A549 (cell line): ENCODE measurements at regions not wholly inside any gene's neighbourhood (a gene's known extent, or its start where the extent isn't known, plus 50 kb on each side); places are given as distances from the start of the nearest gene placed in this dataset.

Experiments used
- ATAC-seq, 2 experiments: fragments of 200-7000 bp in 1 of 2; fragments of >200 bp in 1 of 2; cut with Nextera tagmentation in 1 of 2; cut with Tn5 transposase in 1 of 2; 3 replicates each; pipeline versions ENCODE4 v1.8.0 to v1.9.1; 2018 to 2020; ENCODE audit warnings: mild to moderate bottlenecking in 1 of 2, moderate library complexity in 1 of 2
- CTCF ChIA-PET: fragments of 300-600 bp; sonication (Branson Sonifier 250); formaldehyde crosslinking; extraction: SDS; loops from one replicate; lab custom pipeline; 2021; ENCODE audit warnings: antibody characterized with exemption, inconsistent platforms; lab: Yijun Ruan, JAX
- POLR2A ChIA-PET: fragments of 350-600 bp; formaldehyde crosslinking; extraction: SDS; loops from one replicate; lab custom pipeline; 2021; ENCODE audit warnings: antibody characterized with exemption, inconsistent platforms; lab: Yijun Ruan, JAX
- DNase-seq, 2 experiments: peaks; one replicate each; pipeline versions ENCODE4 v3.0.0 to v3.0.0-alpha.2; 2011 to 2016; ENCODE audit warnings: low read depth in 1 of 2, low spot score in 1 of 2
- FAIRE-seq: peaks from 2 replicates; lab custom pipeline; 2011; peaks lifted over from hg19 to GRCh38; lab: Jason Lieb, UNC
- H3K27ac ChIP-seq, 2 experiments: fragments of >200 bp; sonication (Bioruptor Twin); formaldehyde crosslinking; 3 replicates each; pipeline ENCODE4 v1.5.1; 2016 to 2017
- H3K4me1 ChIP-seq: fragments of >200 bp; sonication (Bioruptor Twin); formaldehyde crosslinking; 3 replicates; pipeline ENCODE4 v1.6.1; 2016
- H3K4me2 ChIP-seq: fragments of >200 bp; sonication (Bioruptor Twin); formaldehyde crosslinking; 3 replicates; pipeline ENCODE4 v1.6.1; 2016
- H3K4me3 ChIP-seq: fragments of >200 bp; sonication (Bioruptor Twin); formaldehyde crosslinking; 3 replicates; pipeline ENCODE4 v1.5.1; 2016
- H3K9me3 ChIP-seq: fragments of >200 bp; sonication (Bioruptor Twin); formaldehyde crosslinking; 3 replicates; pipeline ENCODE4 v1.6.1; 2016
- BHLHE40 ChIP-seq: IDR thresholded peaks from 2 replicates; pipeline ENCODE4 v1.6.1; 2012; ENCODE audit warnings: low read depth, low read length, inconsistent platforms
- CBX2 ChIP-seq: fragments of 200-600 bp; sonication (generic); IDR thresholded peaks from 2 replicates; pipeline ENCODE4 v1.6.1; 2016; ENCODE audit warnings: low read depth, mild to moderate bottlenecking, borderline replicate concordance
- CBX8 ChIP-seq: fragments of 200-600 bp; sonication (generic); IDR thresholded peaks from 2 replicates; pipeline ENCODE4 v1.6.1; 2016
- EHF ChIP-seq: fragments of 250-450 bp; sonication (Bioruptor Pico); IDR thresholded peaks from 2 replicates; pipeline ENCODE4 v1.5.0; 2020; ENCODE audit warnings: mild to moderate bottlenecking
- EHMT2 ChIP-seq: fragments of 200-600 bp; sonication (generic); IDR thresholded peaks from 2 replicates; pipeline ENCODE4 v1.6.1; 2016; ENCODE audit warnings: antibody characterized with exemption, low read depth, mild to moderate bottlenecking, moderate library complexity
- EP300 ChIP-seq, 2 experiments: fragments of >200 bp; sonication (Bioruptor Twin); formaldehyde crosslinking; IDR thresholded peaks; 2 replicates in 1 of 2; 3 replicates in 1 of 2; pipeline ENCODE4 v1.6.1; 2016 to 2017
- ESRRA ChIP-seq: fragments of 150-350 bp; IDR thresholded peaks from 2 replicates; pipeline ENCODE4 v1.6.1; 2014; ENCODE audit warnings: mild to moderate bottlenecking, low read length, borderline replicate concordance
- FOSB ChIP-seq: fragments of 250-450 bp; sonication (Bioruptor Pico); IDR thresholded peaks from 2 replicates; pipeline ENCODE4 v1.5.0; 2020; ENCODE audit warnings: mild to moderate bottlenecking, moderate library complexity
- FOSL2 ChIP-seq, 2 experiments: fragments of 450-650 bp in 1 of 2; fragments of >200 bp in 1 of 2; sonication (Bioruptor Twin) in 1 of 2; formaldehyde crosslinking; IDR thresholded peaks; 2 replicates each; pipeline versions ENCODE4 v1.5.0 to v1.6.1; 2016 to 2020; ENCODE audit warnings: mild to moderate bottlenecking in 1 of 2, moderate library complexity in 1 of 2
- HDAC2 ChIP-seq: fragments of 200-600 bp; sonication (generic); IDR thresholded peaks from 2 replicates; pipeline ENCODE4 v1.6.1; 2016
- HOXB5 ChIP-seq: fragments of 250-450 bp; sonication (Bioruptor Pico); IDR thresholded peaks from 2 replicates; pipeline ENCODE4 v1.5.0; 2020; ENCODE audit warnings: mild to moderate bottlenecking, moderate library complexity
- JUN ChIP-seq, 2 experiments: fragments of >200 bp; sonication (Bioruptor Twin); formaldehyde crosslinking; IDR thresholded peaks; 2 replicates in 1 of 2; 3 replicates in 1 of 2; pipeline ENCODE4 v1.6.1; 2016 to 2017
- KDM1A ChIP-seq: fragments of 200-600 bp; sonication (generic); IDR thresholded peaks from 2 replicates; pipeline ENCODE4 v1.6.1; 2016; ENCODE audit warnings: low read depth, mild to moderate bottlenecking
- MAFK ChIP-seq: fragments of 450-650 bp; IDR thresholded peaks from 2 replicates; pipeline ENCODE4 v1.6.1; 2014; ENCODE audit not compliant: partially characterized antibody
- MAZ ChIP-seq: fragments of 150-350 bp; IDR thresholded peaks from 2 replicates; pipeline ENCODE4 v1.6.1; 2014; ENCODE audit warnings: antibody characterized with exemption, low read depth, low read length, borderline replicate concordance
- MYC ChIP-seq: IDR thresholded peaks from 2 replicates; pipeline ENCODE4 v1.6.1; 2012; ENCODE audit warnings: mild to moderate bottlenecking, inconsistent platforms, low read length, improper control_type of control experiment, borderline replicate concordance
- NFE2L2 ChIP-seq: fragments of 150-350 bp; conservative IDR thresholded peaks from 2 replicates; pipeline ENCODE4 v1.6.1; 2014; ENCODE audit warnings: low read length
- NR3C1 ChIP-seq: fragments of >200 bp; sonication (Bioruptor Twin); formaldehyde crosslinking; IDR thresholded peaks from 3 replicates; pipeline ENCODE4 v1.6.1; 2017
- POLR2A ChIP-seq: IDR thresholded peaks from 2 replicates; pipeline ENCODE4 v1.6.1; 2012; ENCODE audit warnings: mild to moderate bottlenecking, low read length
- RARB ChIP-seq: fragments of 250-450 bp; sonication (Bioruptor Pico); IDR thresholded peaks from 2 replicates; pipeline ENCODE4 v1.8.0; 2021; ENCODE audit warnings: mild to moderate bottlenecking, moderate library complexity
- TFCP2L1 ChIP-seq: fragments of 250-450 bp; sonication (Bioruptor Pico); IDR thresholded peaks from 2 replicates; pipeline ENCODE4 v1.5.0; 2021; ENCODE audit warnings: mild to moderate bottlenecking
- TP53 ChIP-seq: fragments of 250-450 bp; sonication (Bioruptor Pico); IDR thresholded peaks from 2 replicates; pipeline ENCODE4 v1.5.0; 2021; ENCODE audit warnings: mild to moderate bottlenecking, moderate library complexity
- ZFP36 ChIP-seq: fragments of 450-650 bp; IDR thresholded peaks from 2 replicates; pipeline ENCODE4 v1.6.1; 2014; ENCODE audit warnings: borderline replicate concordance; ENCODE audit not compliant: partially characterized antibody
- ZSCAN20 ChIP-seq: fragments of 250-450 bp; sonication (Bioruptor Pico); IDR thresholded peaks from 2 replicates; pipeline ENCODE4 v1.8.0; 2022; ENCODE audit warnings: mild to moderate bottlenecking, moderate library complexity
- WGBS: methylation state at CpG from one replicate; pipeline ENCODE4 v1.1.6; 2017; ENCODE audit errors: missing lambda C conversion rate; 5-methylcytosine and 5-hydroxymethylcytosine counted together
- TF ChIP-seq, protein P1 (sequence below): fragments of 250-450 bp; sonication (Bioruptor Pico); IDR thresholded peaks from 2 replicates; pipeline ENCODE4 v1.5.0; 2020; ENCODE audit warnings: low read depth, mild to moderate bottlenecking, moderate library complexity
- TF ChIP-seq, protein P2 (sequence below): fragments of 450-650 bp; IDR thresholded peaks from 2 replicates; pipeline ENCODE4 v1.6.1; 2014; ENCODE audit warnings: antibody characterized with exemption
- TF ChIP-seq, protein P3 (sequence below): fragments of 150-350 bp; IDR thresholded peaks from 2 replicates; pipeline ENCODE4 v1.6.1; 2014; ENCODE audit warnings: low read depth, mild to moderate bottlenecking, low read length
- TF ChIP-seq, protein P4 (sequence below): fragments of >200 bp; sonication (Bioruptor Twin); formaldehyde crosslinking; IDR thresholded peaks from 3 replicates; pipeline ENCODE4 v1.5.1; 2016
- TF ChIP-seq, protein P5 (sequence below): IDR thresholded peaks from 2 replicates; pipeline ENCODE4 v1.6.1; 2012; ENCODE audit warnings: low read depth, borderline replicate concordance
- TF ChIP-seq, protein P6 (sequence below): fragments of 250-450 bp; sonication (Bioruptor Pico); IDR thresholded peaks from 2 replicates; pipeline ENCODE4 v1.5.0; 2021; ENCODE audit warnings: mild to moderate bottlenecking, moderate library complexity, borderline replicate concordance

DNA sequence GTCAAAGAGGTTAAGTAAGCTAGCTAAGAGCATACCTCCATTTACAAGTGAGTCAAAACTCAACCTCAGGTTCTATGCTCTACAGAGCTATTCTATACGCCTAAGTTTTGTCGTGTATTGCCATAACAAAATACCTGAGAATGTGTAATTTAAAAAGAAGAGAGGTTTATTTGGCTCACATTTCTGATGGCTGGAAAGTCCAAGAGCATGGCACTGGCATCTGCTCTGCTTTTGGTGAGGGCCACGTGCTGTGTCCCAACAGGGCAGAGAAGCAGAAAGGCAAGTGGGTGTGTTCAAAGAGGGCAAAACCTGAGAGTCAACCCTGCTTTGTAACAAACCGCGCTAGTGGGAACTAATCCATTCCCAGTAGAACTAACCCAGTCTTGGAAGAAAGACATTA lies 60.9 kb upstream of the POU2F1 start:
- Histone ChIP-seq H3K4me3 (no peak overlapping the region), H3K9me3 (no peaks in the 10 kb centered on the region), H3K4me2 (no peak overlapping the region), H3K27ac (no peak overlapping the region), H3K4me1 (no peaks in the 10 kb centered on the region)
- ChIA-PET POLR2A (no interaction called here), CTCF (interaction anchor here (0.6 kb wide), 1 partner anchor 35 kb away, joined by 3 read pairs; no protein-coding TSS in a partner anchor)
- DNase-seq (no peak), ATAC-seq (no peak), FAIRE-seq (no peak)
- TF ChIP-seq EHF (CRISPR knock-in tag) (no peak), JUN (IDR thresholded peaks at IDR 0.05) (no peak), NFE2L2 (no peak), HDAC2 (no peak), ZFP36 (no peak), FOSL2 (IDR thresholded peaks at IDR 0.05) (no peak), FOSL2 (CRISPR knock-in tag; IDR thresholded peaks at IDR 0.05) (no peak), TFCP2L1 (CRISPR knock-in tag) (no peak), CBX8 (no peak)
- WGBS: 70% methylated on average over 5 of the region's 5 CpGs

DNA sequence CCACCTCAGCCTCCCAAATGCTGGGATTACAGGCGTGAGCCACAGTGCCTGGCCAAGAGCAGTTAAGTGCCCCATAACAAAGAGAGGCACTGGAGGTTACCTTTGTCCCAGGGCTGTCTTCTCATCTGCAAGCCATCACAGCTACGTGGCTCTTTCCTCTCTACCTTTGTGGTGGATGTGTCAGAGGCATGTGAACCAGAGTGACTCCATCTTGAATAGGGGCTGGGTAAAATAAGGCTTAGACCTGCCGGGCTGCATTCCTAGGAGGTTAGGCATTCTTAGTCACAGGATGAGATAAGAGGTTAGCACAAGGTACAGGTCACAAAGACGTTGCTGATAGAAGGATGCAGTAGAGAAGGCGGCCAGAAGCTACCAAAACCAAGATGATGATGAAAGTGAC lies 59.4 kb upstream of the POU2F1 start:
- ATAC-seq: peak in 1 of 2 experiments; percentile 30; a peak in 2 of 6 replicates
- H3K9me3 ChIP-seq: no peaks in the 10 kb centered on the region
- CTCF ChIA-PET: no interaction called here
- no peak overlapping the region for H3K27ac ChIP-seq
- POLR2A ChIA-PET: no interaction called here
- DNase-seq: peak in 1 of 2 experiments; percentile 10
- H3K4me1 ChIP-seq: no peaks in the 10 kb centered on the region
- WGBS: 35% methylated on average over 5 of the region's 5 CpGs
- no peak overlapping the region for H3K4me3 ChIP-seq
- FAIRE-seq: no peak
- no peak overlapping the region for H3K4me2 ChIP-seq
- TF ChIP-seq MAZ: no peak
- TF ChIP-seq TP53 (CRISPR knock-in tag): no peak
- peak; percentile 81; the same call in 1 of the 2 replicates for TF ChIP-seq HOXB5
- no peak for TF ChIP-seq EHMT2
- no peak for TF ChIP-seq FOSB (CRISPR knock-in tag)
- TF ChIP-seq EHF (CRISPR knock-in tag): peak; percentile 33; the same call in 1 of the 2 replicates
- TF ChIP-seq, protein P1, sequence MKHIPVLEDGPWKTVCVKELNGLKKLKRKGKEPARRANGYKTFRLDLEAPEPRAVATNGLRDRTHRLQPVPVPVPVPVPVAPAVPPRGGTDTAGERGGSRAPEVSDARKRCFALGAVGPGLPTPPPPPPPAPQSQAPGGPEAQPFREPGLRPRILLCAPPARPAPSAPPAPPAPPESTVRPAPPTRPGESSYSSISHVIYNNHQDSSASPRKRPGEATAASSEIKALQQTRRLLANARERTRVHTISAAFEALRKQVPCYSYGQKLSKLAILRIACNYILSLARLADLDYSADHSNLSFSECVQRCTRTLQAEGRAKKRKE (CRISPR knock-in tag): peak; percentile 62; the same call in 1 of the 2 replicates
- no peak for TF ChIP-seq MAFK

DNA sequence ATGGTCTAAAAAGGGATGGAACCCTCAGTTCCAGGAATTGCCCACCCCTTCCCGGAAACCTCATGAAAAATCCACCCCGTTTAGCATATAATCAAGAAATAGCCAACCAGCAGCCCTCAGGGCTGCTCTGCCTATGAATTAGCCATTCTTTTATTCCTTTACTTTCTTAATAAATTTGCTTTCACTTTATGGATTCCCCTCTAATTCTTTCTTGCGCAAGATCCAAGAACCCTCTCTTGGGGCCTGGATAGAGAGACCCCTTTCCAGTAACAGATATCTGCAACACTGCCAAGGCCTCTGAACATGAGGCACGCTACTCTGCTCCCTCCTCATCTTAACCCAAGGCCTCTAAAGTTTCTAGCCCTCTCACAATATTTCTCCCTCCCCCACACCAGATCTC lies 58.9 kb upstream of the POU2F1 start:
- POLR2A ChIA-PET: no interaction called here
- H3K4me1 ChIP-seq: no peaks in the 10 kb centered on the region
- no peak for DNase-seq
- 81% methylated on average over 4 of the region's 4 CpGs for WGBS
- H3K27ac ChIP-seq: no peak overlapping the region
- no peak for FAIRE-seq
- no peak for ATAC-seq
- no peak overlapping the region for H3K4me3 ChIP-seq
- H3K4me2 ChIP-seq: no peak overlapping the region
- CTCF ChIA-PET: no interaction called here
- H3K9me3 ChIP-seq: no peaks in the 10 kb centered on the region
- TF ChIP-seq BHLHE40 (no peak), FOSB (CRISPR knock-in tag) (no peak), ESRRA (no peak), HDAC2 (no peak), POLR2A (no peak), NFE2L2 (no peak), MYC (no peak), RARB (CRISPR knock-in tag) (no peak), EP300 (IDR thresholded peaks at IDR 0.05) (no peak), CBX2 (no peak), KDM1A (no peak), NR3C1 (no peak), ZSCAN20 (no peak)
- TF ChIP-seq, protein P2, sequence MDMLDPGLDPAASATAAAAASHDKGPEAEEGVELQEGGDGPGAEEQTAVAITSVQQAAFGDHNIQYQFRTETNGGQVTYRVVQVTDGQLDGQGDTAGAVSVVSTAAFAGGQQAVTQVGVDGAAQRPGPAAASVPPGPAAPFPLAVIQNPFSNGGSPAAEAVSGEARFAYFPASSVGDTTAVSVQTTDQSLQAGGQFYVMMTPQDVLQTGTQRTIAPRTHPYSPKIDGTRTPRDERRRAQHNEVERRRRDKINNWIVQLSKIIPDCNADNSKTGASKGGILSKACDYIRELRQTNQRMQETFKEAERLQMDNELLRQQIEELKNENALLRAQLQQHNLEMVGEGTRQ: no peak
- TF ChIP-seq, protein P3, sequence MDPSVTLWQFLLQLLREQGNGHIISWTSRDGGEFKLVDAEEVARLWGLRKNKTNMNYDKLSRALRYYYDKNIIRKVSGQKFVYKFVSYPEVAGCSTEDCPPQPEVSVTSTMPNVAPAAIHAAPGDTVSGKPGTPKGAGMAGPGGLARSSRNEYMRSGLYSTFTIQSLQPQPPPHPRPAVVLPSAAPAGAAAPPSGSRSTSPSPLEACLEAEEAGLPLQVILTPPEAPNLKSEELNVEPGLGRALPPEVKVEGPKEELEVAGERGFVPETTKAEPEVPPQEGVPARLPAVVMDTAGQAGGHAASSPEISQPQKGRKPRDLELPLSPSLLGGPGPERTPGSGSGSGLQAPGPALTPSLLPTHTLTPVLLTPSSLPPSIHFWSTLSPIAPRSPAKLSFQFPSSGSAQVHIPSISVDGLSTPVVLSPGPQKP: no peak
- TF ChIP-seq, protein P4, sequence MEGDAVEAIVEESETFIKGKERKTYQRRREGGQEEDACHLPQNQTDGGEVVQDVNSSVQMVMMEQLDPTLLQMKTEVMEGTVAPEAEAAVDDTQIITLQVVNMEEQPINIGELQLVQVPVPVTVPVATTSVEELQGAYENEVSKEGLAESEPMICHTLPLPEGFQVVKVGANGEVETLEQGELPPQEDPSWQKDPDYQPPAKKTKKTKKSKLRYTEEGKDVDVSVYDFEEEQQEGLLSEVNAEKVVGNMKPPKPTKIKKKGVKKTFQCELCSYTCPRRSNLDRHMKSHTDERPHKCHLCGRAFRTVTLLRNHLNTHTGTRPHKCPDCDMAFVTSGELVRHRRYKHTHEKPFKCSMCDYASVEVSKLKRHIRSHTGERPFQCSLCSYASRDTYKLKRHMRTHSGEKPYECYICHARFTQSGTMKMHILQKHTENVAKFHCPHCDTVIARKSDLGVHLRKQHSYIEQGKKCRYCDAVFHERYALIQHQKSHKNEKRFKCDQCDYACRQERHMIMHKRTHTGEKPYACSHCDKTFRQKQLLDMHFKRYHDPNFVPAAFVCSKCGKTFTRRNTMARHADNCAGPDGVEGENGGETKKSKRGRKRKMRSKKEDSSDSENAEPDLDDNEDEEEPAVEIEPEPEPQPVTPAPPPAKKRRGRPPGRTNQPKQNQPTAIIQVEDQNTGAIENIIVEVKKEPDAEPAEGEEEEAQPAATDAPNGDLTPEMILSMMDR: no peak
- TF ChIP-seq, protein P5, sequence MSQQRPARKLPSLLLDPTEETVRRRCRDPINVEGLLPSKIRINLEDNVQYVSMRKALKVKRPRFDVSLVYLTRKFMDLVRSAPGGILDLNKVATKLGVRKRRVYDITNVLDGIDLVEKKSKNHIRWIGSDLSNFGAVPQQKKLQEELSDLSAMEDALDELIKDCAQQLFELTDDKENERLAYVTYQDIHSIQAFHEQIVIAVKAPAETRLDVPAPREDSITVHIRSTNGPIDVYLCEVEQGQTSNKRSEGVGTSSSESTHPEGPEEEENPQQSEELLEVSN: no peak
- TF ChIP-seq, protein P6, sequence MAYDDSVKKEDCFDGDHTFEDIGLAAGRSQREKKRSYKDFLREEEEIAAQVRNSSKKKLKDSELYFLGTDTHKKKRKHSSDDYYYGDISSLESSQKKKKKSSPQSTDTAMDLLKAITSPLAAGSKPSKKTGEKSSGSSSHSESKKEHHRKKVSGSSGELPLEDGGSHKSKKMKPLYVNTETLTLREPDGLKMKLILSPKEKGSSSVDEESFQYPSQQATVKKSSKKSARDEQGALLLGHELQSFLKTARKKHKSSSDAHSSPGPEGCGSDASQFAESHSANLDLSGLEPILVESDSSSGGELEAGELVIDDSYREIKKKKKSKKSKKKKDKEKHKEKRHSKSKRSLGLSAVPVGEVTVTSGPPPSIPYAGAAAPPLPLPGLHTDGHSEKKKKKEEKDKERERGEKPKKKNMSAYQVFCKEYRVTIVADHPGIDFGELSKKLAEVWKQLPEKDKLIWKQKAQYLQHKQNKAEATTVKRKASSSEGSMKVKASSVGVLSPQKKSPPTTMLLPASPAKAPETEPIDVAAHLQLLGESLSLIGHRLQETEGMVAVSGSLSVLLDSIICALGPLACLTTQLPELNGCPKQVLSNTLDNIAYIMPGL (CRISPR knock-in tag): no peak
